DND-41 (cell line): ENCODE measurements at regions not wholly inside any gene's neighbourhood (a gene's known extent, or its start where the extent isn't known, plus 50 kb on each side); places are given as distances from the start of the nearest gene placed in this dataset.

ENCODE experiments used
- EZH2 ChIP-seq: IDR thresholded peaks from 3 replicates; pipeline ENCODE4 v1.6.1; 2012; ENCODE audit warnings: borderline replicate concordance, low read depth, mild to moderate bottlenecking, moderate library complexity, low read length, inconsistent platforms; ENCODE audit not compliant: severe bottlenecking
- TF ChIP-seq, protein P1 (sequence below): IDR thresholded peaks from 2 replicates; pipeline ENCODE4 v1.5.1; 2012; ENCODE audit warnings: borderline replicate concordance, low read length, moderate library complexity, mild to moderate bottlenecking; ENCODE audit not compliant: poor library complexity, severe bottlenecking; ENCODE audit errors: extremely low read depth

DNA sequence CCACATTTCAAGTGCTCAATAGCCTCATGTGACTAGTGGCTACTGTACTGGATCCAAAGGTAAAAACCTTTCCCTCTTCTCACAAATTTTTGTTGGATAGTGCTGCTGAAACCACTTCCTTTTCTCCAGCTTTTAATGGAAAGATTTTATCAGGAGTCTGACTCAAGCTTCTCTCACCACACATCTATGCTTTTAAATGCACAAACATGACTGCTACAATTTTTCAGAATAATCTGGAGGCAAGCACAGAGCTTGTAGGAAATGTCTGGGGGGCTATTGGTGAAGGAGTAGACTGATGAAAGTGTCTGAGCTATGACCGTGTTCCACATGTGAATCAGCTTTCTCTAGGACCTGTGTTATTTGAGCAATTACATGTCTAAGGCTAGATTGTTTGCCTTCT, 101.1 kb upstream of the FAT3 start:
- TF ChIP-seq, protein P1, sequence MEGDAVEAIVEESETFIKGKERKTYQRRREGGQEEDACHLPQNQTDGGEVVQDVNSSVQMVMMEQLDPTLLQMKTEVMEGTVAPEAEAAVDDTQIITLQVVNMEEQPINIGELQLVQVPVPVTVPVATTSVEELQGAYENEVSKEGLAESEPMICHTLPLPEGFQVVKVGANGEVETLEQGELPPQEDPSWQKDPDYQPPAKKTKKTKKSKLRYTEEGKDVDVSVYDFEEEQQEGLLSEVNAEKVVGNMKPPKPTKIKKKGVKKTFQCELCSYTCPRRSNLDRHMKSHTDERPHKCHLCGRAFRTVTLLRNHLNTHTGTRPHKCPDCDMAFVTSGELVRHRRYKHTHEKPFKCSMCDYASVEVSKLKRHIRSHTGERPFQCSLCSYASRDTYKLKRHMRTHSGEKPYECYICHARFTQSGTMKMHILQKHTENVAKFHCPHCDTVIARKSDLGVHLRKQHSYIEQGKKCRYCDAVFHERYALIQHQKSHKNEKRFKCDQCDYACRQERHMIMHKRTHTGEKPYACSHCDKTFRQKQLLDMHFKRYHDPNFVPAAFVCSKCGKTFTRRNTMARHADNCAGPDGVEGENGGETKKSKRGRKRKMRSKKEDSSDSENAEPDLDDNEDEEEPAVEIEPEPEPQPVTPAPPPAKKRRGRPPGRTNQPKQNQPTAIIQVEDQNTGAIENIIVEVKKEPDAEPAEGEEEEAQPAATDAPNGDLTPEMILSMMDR, result no peak
- TF ChIP-seq EZH2, result no peak
